ENCODE measurements at regions not wholly inside any gene's neighbourhood (a gene's known extent, or its start where the extent isn't known, plus 50 kb on each side); places are given as distances from the start of the nearest gene placed in this dataset.
A peak's percentile ranks its signal among the peaks of the same experiment; 100 is the strongest.
"Not testable (repeated sequence)": the region's sequence is repeated elsewhere in the genome, so short reads cannot be mapped to it uniquely, and the experiment has no call there.

GRCh38 chr1:196160066-196160795, 448.0 kb downstream of the KCNT2 start:
- DNase-seq = no peak

GRCh38 chr1:196155586-196155985, 452.7 kb downstream of the KCNT2 start:
- no peak for DNase-seq

GRCh38 chr1:196152975-196153374, 455.3 kb downstream of the KCNT2 start:
- no peak for DNase-seq

- no peak for DNase-seq
These were observed 456.2 kb downstream of the KCNT2 start for GRCh38 chr1:196152086-196152485.

- DNase-seq = peak; percentile 45
These were observed 459.8 kb downstream of the KCNT2 start for GRCh38 chr1:196148367-196148970.

- no peak for DNase-seq
These were observed 460.7 kb downstream of the KCNT2 start for GRCh38 chr1:196147530-196147929.

GRCh38 chr1:196145151-196145550, 463.1 kb downstream of the KCNT2 start:
- not testable (repeated sequence) for DNase-seq

GRCh38 chr1:196144588-196144987, 463.7 kb downstream of the KCNT2 start:
- DNase-seq = no peak

- no peak for DNase-seq
These were observed 464.5 kb downstream of the KCNT2 start for GRCh38 chr1:196143602-196144342.

GRCh38 chr1:196142111-196142640, 466.1 kb downstream of the KCNT2 start:
- no peak for DNase-seq

GRCh38 chr1:196136396-196136795, 471.8 kb downstream of the KCNT2 start:
- DNase-seq = no peak

- no peak for DNase-seq
These were observed 476.5 kb downstream of the KCNT2 start for GRCh38 chr1:196131691-196132090.

GRCh38 chr1:196128835-196129234, 479.4 kb downstream of the KCNT2 start:
- DNase-seq = no peak

GRCh38 chr1:196121181-196121580, 487.1 kb downstream of the KCNT2 start:
- no peak for DNase-seq

- peak; percentile 56 for DNase-seq
These were observed 492.6 kb downstream of the KCNT2 start for GRCh38 chr1:196115646-196116045.

GRCh38 chr1:196114193-196114592, 494.0 kb downstream of the KCNT2 start:
- no peak for DNase-seq

GRCh38 chr1:196108990-196109389, 499.2 kb downstream of the KCNT2 start:
- DNase-seq = not testable (repeated sequence)

GRCh38 chr1:196105901-196106300, 502.3 kb downstream of the KCNT2 start:
- DNase-seq = no peak

- DNase-seq = no peak
These were observed 505.4 kb downstream of the KCNT2 start for GRCh38 chr1:196102826-196103225.

GRCh38 chr1:196098000-196098399, 510.2 kb downstream of the KCNT2 start:
- DNase-seq = no peak

GRCh38 chr1:196094821-196095220, 513.4 kb downstream of the KCNT2 start:
- DNase-seq = no peak

GRCh38 chr1:196091397-196092135, 516.7 kb downstream of the KCNT2 start:
- DNase-seq = no peak

- no peak for DNase-seq
These were observed 518.0 kb downstream of the KCNT2 start for GRCh38 chr1:196090226-196090625.
